ENCODE measurements at regions not wholly inside any gene's neighbourhood (a gene's known extent, or its start where the extent isn't known, plus 50 kb on each side); places are given as distances from the start of the nearest gene placed in this dataset.

DNA sequence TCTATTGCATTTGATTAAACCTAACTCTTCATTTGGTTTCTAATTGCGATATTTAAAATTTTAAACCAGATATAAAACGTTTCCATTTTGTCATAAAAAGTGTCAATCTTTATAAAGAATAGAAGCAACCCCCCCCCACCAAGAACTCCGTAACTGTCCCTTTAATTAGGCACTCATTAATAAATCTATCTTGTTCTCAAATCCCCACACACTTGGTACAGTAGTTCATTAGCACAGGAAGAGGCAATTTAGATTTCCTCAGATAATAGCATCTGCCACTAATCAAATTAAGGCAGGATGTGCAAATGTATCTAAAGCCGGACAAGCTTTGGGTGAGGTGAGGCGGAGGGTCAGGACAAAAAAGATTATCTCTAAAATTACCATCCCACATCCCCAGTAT lies 1143.3 kb upstream of the AUTS2 start:
- no peaks in the 10 kb centered on the region for H3K79me2 ChIP-seq (ENCODE audit: control insufficient read depth, low read length)
- TF ChIP-seq EZH2phosphoT487 (IDR thresholded peaks at IDR 0.05; ENCODE audit: borderline replicate concordance, low read length) = no peak
- TF ChIP-seq, protein P1, sequence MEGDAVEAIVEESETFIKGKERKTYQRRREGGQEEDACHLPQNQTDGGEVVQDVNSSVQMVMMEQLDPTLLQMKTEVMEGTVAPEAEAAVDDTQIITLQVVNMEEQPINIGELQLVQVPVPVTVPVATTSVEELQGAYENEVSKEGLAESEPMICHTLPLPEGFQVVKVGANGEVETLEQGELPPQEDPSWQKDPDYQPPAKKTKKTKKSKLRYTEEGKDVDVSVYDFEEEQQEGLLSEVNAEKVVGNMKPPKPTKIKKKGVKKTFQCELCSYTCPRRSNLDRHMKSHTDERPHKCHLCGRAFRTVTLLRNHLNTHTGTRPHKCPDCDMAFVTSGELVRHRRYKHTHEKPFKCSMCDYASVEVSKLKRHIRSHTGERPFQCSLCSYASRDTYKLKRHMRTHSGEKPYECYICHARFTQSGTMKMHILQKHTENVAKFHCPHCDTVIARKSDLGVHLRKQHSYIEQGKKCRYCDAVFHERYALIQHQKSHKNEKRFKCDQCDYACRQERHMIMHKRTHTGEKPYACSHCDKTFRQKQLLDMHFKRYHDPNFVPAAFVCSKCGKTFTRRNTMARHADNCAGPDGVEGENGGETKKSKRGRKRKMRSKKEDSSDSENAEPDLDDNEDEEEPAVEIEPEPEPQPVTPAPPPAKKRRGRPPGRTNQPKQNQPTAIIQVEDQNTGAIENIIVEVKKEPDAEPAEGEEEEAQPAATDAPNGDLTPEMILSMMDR (IDR thresholded peaks at IDR 0.05; ENCODE audit: low read depth, low read length, poor library complexity, severe bottlenecking) = no peak
- H3K9me2 ChIP-seq (replicated peaks; ENCODE audit: control insufficient read depth, low read length) = no peaks in the 10 kb centered on the region

GRCh38 chr7:68456469-68456868 lies 1141.8 kb upstream of the AUTS2 start:
- H3K4me2 ChIP-seq (ENCODE audit: low read length) = no peak overlapping the region

More for the DNA sequence above, 1143.3 kb upstream of the AUTS2 start:
- Histone ChIP-seq H3K4me1 (ENCODE audit: control insufficient read depth, low read length) (no peaks in the 10 kb centered on the region), H3K9me3 (ENCODE audit: control insufficient read depth, insufficient read depth, low read length) (peaks cover 13% of the 10 kb centered on the region; the same call in 1 of the 2 replicates), H3K27ac (ENCODE audit: low read depth, low read length) (no peak overlapping the region), H3F3A (ENCODE audit: control insufficient read depth, insufficient read depth) (no peaks in the 10 kb centered on the region), H3K27me3 (ENCODE audit: control insufficient read depth, low read length) (no peaks in the 10 kb centered on the region), H3K4me2 (ENCODE audit: low read length) (no peak overlapping the region), H4K20me1 (ENCODE audit: control insufficient read depth, insufficient read depth, low read depth, low read length) (no peaks in the 10 kb centered on the region), H3K4me3 (ENCODE audit: low read length) (no peak overlapping the region), H3K36me3 (ENCODE audit: control insufficient read depth, low read length) (no peaks in the 10 kb centered on the region)

DNA sequence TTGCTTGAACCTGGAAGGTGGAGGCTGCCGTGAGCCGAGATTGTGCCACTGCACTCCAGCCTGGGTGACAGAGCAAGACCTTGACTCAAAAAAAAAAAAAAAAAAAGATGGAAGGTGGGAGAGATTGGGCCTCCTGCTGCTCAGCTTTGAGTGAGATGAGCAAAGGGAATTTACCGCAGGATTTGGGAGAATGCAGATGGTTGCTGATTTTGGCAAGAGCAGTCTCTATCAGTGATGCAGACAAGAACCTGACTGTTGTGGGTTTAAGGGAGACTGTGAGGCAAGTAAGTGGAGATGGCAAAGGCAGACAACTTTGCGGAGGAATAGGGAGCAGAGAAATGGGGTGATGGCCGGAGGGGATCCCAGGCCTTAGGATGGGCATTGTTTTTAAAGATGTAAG lies 1140.8 kb upstream of the AUTS2 start:
- Histone ChIP-seq H3K4me3 (ENCODE audit: low read length) (no peak overlapping the region), H3K4me1 (ENCODE audit: control insufficient read depth, low read length) (no peaks in the 10 kb centered on the region), H3F3A (ENCODE audit: control insufficient read depth, insufficient read depth) (no peaks in the 10 kb centered on the region), H4K20me1 (ENCODE audit: control insufficient read depth, insufficient read depth, low read depth, low read length) (no peaks in the 10 kb centered on the region), H3K79me2 (ENCODE audit: control insufficient read depth, low read length) (no peaks in the 10 kb centered on the region), H3K9me2 (replicated peaks; ENCODE audit: control insufficient read depth, low read length) (no peaks in the 10 kb centered on the region), H3K27me3 (ENCODE audit: control insufficient read depth, low read length) (no peaks in the 10 kb centered on the region), H3K27ac (ENCODE audit: low read depth, low read length) (no peak overlapping the region), H3K4me2 (ENCODE audit: low read length) (no peak overlapping the region), H3K36me3 (ENCODE audit: control insufficient read depth, low read length) (no peaks in the 10 kb centered on the region), H3K9me3 (ENCODE audit: control insufficient read depth, insufficient read depth, low read length) (peaks cover 14% of the 10 kb centered on the region; the same call in 1 of the 2 replicates)
- TF ChIP-seq, protein P1 (IDR thresholded peaks at IDR 0.05; ENCODE audit: low read depth, low read length, poor library complexity, severe bottlenecking) = no peak
- no peak for TF ChIP-seq EZH2phosphoT487 (IDR thresholded peaks at IDR 0.05; ENCODE audit: borderline replicate concordance, low read length)

More at GRCh38 chr7:68456469-68456868, 1141.8 kb upstream of the AUTS2 start:
- Histone ChIP-seq H3K4me1 (ENCODE audit: control insufficient read depth, low read length) (no peaks in the 10 kb centered on the region), H3K36me3 (ENCODE audit: control insufficient read depth, low read length) (no peaks in the 10 kb centered on the region), H3K9me3 (ENCODE audit: control insufficient read depth, insufficient read depth, low read length) (peaks cover 14% of the 10 kb centered on the region; the same call in 1 of the 2 replicates), H3K79me2 (ENCODE audit: control insufficient read depth, low read length) (no peaks in the 10 kb centered on the region), H3K27me3 (ENCODE audit: control insufficient read depth, low read length) (no peaks in the 10 kb centered on the region), H3F3A (ENCODE audit: control insufficient read depth, insufficient read depth) (no peaks in the 10 kb centered on the region), H4K20me1 (ENCODE audit: control insufficient read depth, insufficient read depth, low read depth, low read length) (no peaks in the 10 kb centered on the region), H3K27ac (ENCODE audit: low read depth, low read length) (no peak overlapping the region), H3K9me2 (replicated peaks; ENCODE audit: control insufficient read depth, low read length) (no peaks in the 10 kb centered on the region), H3K4me3 (ENCODE audit: low read length) (no peak overlapping the region)
- no peak for TF ChIP-seq EZH2phosphoT487 (IDR thresholded peaks at IDR 0.05; ENCODE audit: borderline replicate concordance, low read length)

GRCh38 chr7:68458010-68458908 lies 1140.0 kb upstream of the AUTS2 start:
- no peak overlapping the region for H3K4me3 ChIP-seq (ENCODE audit: low read length)
- H3K36me3 ChIP-seq (ENCODE audit: control insufficient read depth, low read length) = no peaks in the 10 kb centered on the region
- H3K4me2 ChIP-seq (ENCODE audit: low read length) = no peak overlapping the region
- H3F3A ChIP-seq (ENCODE audit: control insufficient read depth, insufficient read depth) = no peaks in the 10 kb centered on the region
- TF ChIP-seq, protein P1 (IDR thresholded peaks at IDR 0.05; ENCODE audit: low read depth, low read length, poor library complexity, severe bottlenecking) = no peak
- TF ChIP-seq EZH2phosphoT487 (IDR thresholded peaks at IDR 0.05; ENCODE audit: borderline replicate concordance, low read length) = no peak
- no peaks in the 10 kb centered on the region for H3K4me1 ChIP-seq (ENCODE audit: control insufficient read depth, low read length)
- H4K20me1 ChIP-seq (ENCODE audit: control insufficient read depth, insufficient read depth, low read depth, low read length) = no peaks in the 10 kb centered on the region
- no peak overlapping the region for H3K27ac ChIP-seq (ENCODE audit: low read depth, low read length)
- H3K27me3 ChIP-seq (ENCODE audit: control insufficient read depth, low read length) = no peaks in the 10 kb centered on the region
- H3K9me3 ChIP-seq (ENCODE audit: control insufficient read depth, insufficient read depth, low read length) = peaks cover 14% of the 10 kb centered on the region; the same call in 1 of the 2 replicates
- H3K79me2 ChIP-seq (ENCODE audit: control insufficient read depth, low read length) = no peaks in the 10 kb centered on the region
- no peaks in the 10 kb centered on the region for H3K9me2 ChIP-seq (replicated peaks; ENCODE audit: control insufficient read depth, low read length)

All from DOHH2 (cell line).